GM12864 (cell line): ENCODE measurements at regions not wholly inside any gene's neighbourhood (a gene's known extent, or its start where the extent isn't known, plus 50 kb on each side); places are given as distances from the start of the nearest gene placed in this dataset.

Source experiments
- DNase-seq: peaks from one replicate; pipeline ENCODE4 v3.0.0-alpha.2; 2011; ENCODE audit warnings: low read depth
- H3K4me3 ChIP-seq: 2 replicates; pipeline ENCODE4 v1.5.1; 2011; ENCODE audit warnings: mild to moderate bottlenecking, low read depth, low read length, control low read depth
- CTCF ChIP-seq: IDR thresholded peaks from 2 replicates; pipeline ENCODE4 v1.5.1; 2011; ENCODE audit warnings: low read depth, mild to moderate bottlenecking, moderate library complexity, low read length, control low read depth, inconsistent platforms; ENCODE audit errors: missing control alignments

GRCh38 chr13:109440320-109440719 is 346.1 kb downstream of the IRS2 start:
- DNase-seq: no peak
- no peak for TF ChIP-seq CTCF
- no peak overlapping the region for H3K4me3 ChIP-seq

GRCh38 chr13:109439813-109440212 is 346.6 kb downstream of the IRS2 start:
- TF ChIP-seq CTCF: no peak

GRCh38 chr13:109436841-109437240 is 349.5 kb downstream of the IRS2 start:
- TF ChIP-seq CTCF: no peak
- no peak overlapping the region for H3K4me3 ChIP-seq
- DNase-seq: no peak

More at GRCh38 chr13:109439813-109440212, 346.6 kb downstream of the IRS2 start:
- no peak overlapping the region for H3K4me3 ChIP-seq
- DNase-seq: no peak

- no peak for TF ChIP-seq CTCF
- H3K4me3 ChIP-seq: no peak overlapping the region
- DNase-seq: no peak
Observed at GRCh38 chr13:109436055-109436622, 350.2 kb downstream of the IRS2 start.

GRCh38 chr13:109431217-109431616 is 355.2 kb downstream of the IRS2 start:
- no peak for TF ChIP-seq CTCF
- no peak for DNase-seq
- no peak overlapping the region for H3K4me3 ChIP-seq

- H3K4me3 ChIP-seq: no peak overlapping the region
- TF ChIP-seq CTCF: no peak
- DNase-seq: no peak
Observed at GRCh38 chr13:109428146-109428545, 358.2 kb downstream of the IRS2 start.

GRCh38 chr13:109427695-109428094 is 358.7 kb downstream of the IRS2 start:
- no peak for TF ChIP-seq CTCF
- DNase-seq: no peak
- no peak overlapping the region for H3K4me3 ChIP-seq
